Ishikawa (cell line): ENCODE measurements at regions not wholly inside any gene's neighbourhood (a gene's known extent, or its start where the extent isn't known, plus 50 kb on each side); places are given as distances from the start of the nearest gene placed in this dataset.

ENCODE experiments used
- CEBPB ChIP-seq: IDR thresholded peaks from 2 replicates; pipeline ENCODE4 v1.6.1; 2012
- CREB1 ChIP-seq: IDR thresholded peaks from 2 replicates; pipeline ENCODE4 v1.6.1; 2012; ENCODE audit warnings: low read depth
- EGR1 ChIP-seq: IDR thresholded peaks from 2 replicates; pipeline ENCODE4 v1.6.1; 2012
- EP300 ChIP-seq: IDR thresholded peaks from 2 replicates; pipeline ENCODE4 v1.6.1; 2012; ENCODE audit warnings: borderline replicate concordance
- FOXM1 ChIP-seq: IDR thresholded peaks from 2 replicates; pipeline ENCODE4 v1.6.1; 2012; ENCODE audit warnings: low read depth, borderline replicate concordance
- MAX ChIP-seq: IDR thresholded peaks from 2 replicates; pipeline ENCODE4 v1.6.1; 2012
- NFIC ChIP-seq: IDR thresholded peaks from 2 replicates; pipeline ENCODE4 v1.6.1; 2012
- RAD21 ChIP-seq: IDR thresholded peaks from 2 replicates; pipeline ENCODE4 v1.6.1; 2012; ENCODE audit warnings: low read depth
- TAF1 ChIP-seq: IDR thresholded peaks from 2 replicates; pipeline ENCODE4 v1.6.1; 2012; ENCODE audit warnings: low read depth, mild to moderate bottlenecking
- TCF12 ChIP-seq: IDR thresholded peaks from 2 replicates; pipeline ENCODE4 v1.6.1; 2012; ENCODE audit warnings: low read depth
- TEAD4 ChIP-seq: IDR thresholded peaks from 2 replicates; pipeline ENCODE4 v1.6.1; 2012
- USF1 ChIP-seq: IDR thresholded peaks from 2 replicates; pipeline ENCODE4 v1.6.1; 2012
- YY1 ChIP-seq: IDR thresholded peaks from 2 replicates; pipeline ENCODE4 v1.6.1; 2012; ENCODE audit warnings: low read depth
- ZBTB7A ChIP-seq: IDR thresholded peaks from 2 replicates; pipeline ENCODE4 v1.6.1; 2012; ENCODE audit warnings: low read depth
- TF ChIP-seq, protein P1 (sequence below): IDR thresholded peaks from 2 replicates; pipeline ENCODE4 v1.6.1; 2012; ENCODE audit warnings: low read depth, mild to moderate bottlenecking

GRCh38 chr1:87806379-87807094 is 477.9 kb downstream of the LMO4 start:
- no peak for TF ChIP-seq TCF12
- TF ChIP-seq EP300, result no peak
- TF ChIP-seq, protein P1, sequence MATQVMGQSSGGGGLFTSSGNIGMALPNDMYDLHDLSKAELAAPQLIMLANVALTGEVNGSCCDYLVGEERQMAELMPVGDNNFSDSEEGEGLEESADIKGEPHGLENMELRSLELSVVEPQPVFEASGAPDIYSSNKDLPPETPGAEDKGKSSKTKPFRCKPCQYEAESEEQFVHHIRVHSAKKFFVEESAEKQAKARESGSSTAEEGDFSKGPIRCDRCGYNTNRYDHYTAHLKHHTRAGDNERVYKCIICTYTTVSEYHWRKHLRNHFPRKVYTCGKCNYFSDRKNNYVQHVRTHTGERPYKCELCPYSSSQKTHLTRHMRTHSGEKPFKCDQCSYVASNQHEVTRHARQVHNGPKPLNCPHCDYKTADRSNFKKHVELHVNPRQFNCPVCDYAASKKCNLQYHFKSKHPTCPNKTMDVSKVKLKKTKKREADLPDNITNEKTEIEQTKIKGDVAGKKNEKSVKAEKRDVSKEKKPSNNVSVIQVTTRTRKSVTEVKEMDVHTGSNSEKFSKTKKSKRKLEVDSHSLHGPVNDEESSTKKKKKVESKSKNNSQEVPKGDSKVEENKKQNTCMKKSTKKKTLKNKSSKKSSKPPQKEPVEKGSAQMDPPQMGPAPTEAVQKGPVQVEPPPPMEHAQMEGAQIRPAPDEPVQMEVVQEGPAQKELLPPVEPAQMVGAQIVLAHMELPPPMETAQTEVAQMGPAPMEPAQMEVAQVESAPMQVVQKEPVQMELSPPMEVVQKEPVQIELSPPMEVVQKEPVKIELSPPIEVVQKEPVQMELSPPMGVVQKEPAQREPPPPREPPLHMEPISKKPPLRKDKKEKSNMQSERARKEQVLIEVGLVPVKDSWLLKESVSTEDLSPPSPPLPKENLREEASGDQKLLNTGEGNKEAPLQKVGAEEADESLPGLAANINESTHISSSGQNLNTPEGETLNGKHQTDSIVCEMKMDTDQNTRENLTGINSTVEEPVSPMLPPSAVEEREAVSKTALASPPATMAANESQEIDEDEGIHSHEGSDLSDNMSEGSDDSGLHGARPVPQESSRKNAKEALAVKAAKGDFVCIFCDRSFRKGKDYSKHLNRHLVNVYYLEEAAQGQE, result no peak
- no peak for TF ChIP-seq TEAD4
- no peak for TF ChIP-seq USF1
- TF ChIP-seq NFIC, result no peak
- no peak for TF ChIP-seq EGR1
- TF ChIP-seq ZBTB7A, result no peak
- no peak for TF ChIP-seq TAF1
- TF ChIP-seq CEBPB, result no peak
- no peak for TF ChIP-seq RAD21
- no peak for TF ChIP-seq CREB1
- no peak for TF ChIP-seq MAX
- no peak for TF ChIP-seq YY1
- TF ChIP-seq FOXM1, result no peak

DNA sequence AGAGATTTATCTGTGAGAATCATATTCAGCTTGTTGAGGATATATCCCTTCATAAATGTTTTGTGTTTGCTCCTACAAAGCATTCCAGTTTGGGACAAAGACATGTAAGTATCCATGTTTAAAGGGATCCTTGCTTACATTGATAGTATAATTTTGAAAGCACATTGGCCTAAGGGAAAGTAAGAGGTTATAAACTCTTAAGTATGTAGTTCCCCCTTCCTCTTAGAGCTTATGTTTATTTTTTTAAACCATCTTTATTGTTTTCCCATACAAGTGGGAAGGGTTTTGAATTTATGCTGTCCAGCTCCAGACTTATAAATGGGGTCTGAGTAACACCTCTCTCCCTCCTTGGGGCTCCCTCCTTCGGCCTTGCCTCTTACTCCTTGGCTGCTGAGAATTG is 481.5 kb downstream of the LMO4 start:
- no peak for TF ChIP-seq TCF12
- no peak for TF ChIP-seq YY1
- no peak for TF ChIP-seq TEAD4
- no peak for TF ChIP-seq NFIC
- no peak for TF ChIP-seq CEBPB
- TF ChIP-seq, protein P1, result no peak
- no peak for TF ChIP-seq EGR1
- TF ChIP-seq RAD21, result no peak
- no peak for TF ChIP-seq USF1
- no peak for TF ChIP-seq ZBTB7A

- TF ChIP-seq USF1 (no peak), TCF12 (no peak), EP300 (no peak), CEBPB (no peak)
- TF ChIP-seq, protein P1, result no peak
Observed at GRCh38 chr1:87812871-87813577, 484.3 kb downstream of the LMO4 start.

GRCh38 chr1:87814573-87814972 is 485.9 kb downstream of the LMO4 start:
- no peak for TF ChIP-seq TAF1
- no peak for TF ChIP-seq TCF12
- no peak for TF ChIP-seq ZBTB7A
- TF ChIP-seq FOXM1, result no peak
